Mesendoderm (in vitro differentiated cells): ENCODE measurements at regions not wholly inside any gene's neighbourhood (a gene's known extent, or its start where the extent isn't known, plus 50 kb on each side); places are given as distances from the start of the nearest gene placed in this dataset.

Experiments used
- DNase-seq: peaks from one replicate; pipeline ENCODE4 v3.0.0; 2013
- H2AK5ac ChIP-seq: 2 replicates; pipeline ENCODE4 v1.6.1; 2013; ENCODE audit warnings: low read length, inconsistent platforms
- H2BK120ac ChIP-seq: 2 replicates; pipeline ENCODE4 v1.6.1; 2013; ENCODE audit warnings: low read depth, mild to moderate bottlenecking, low read length, moderate library complexity, mixed read lengths
- H2BK15ac ChIP-seq: replicated peaks from 2 replicates; pipeline ENCODE4 v1.6.1; 2013; ENCODE audit warnings: low read depth, mild to moderate bottlenecking, moderate library complexity
- H2BK5ac ChIP-seq: 2 replicates; pipeline ENCODE4 v1.6.1; 2013; ENCODE audit warnings: low read length, inconsistent platforms
- H3K18ac ChIP-seq: 2 replicates; pipeline ENCODE4 v1.6.1; 2013; ENCODE audit warnings: mild to moderate bottlenecking, low read length, mixed read lengths
- H3K23ac ChIP-seq: one replicate; pipeline ENCODE4 v1.6.1; 2013; ENCODE audit warnings: low read length
- H3K27ac ChIP-seq: 2 replicates; pipeline ENCODE4 v1.5.1; 2013; ENCODE audit warnings: low read depth, mild to moderate bottlenecking, inconsistent platforms, low read length, moderate library complexity
- H3K27me3 ChIP-seq: 2 replicates; pipeline ENCODE4 v1.6.1; 2013; ENCODE audit warnings: low read length, control low read depth, mild to moderate bottlenecking, inconsistent platforms; ENCODE audit not compliant: insufficient read depth, poor library complexity
- H3K36me3 ChIP-seq: 2 replicates; pipeline ENCODE4 v1.6.1; 2013; ENCODE audit warnings: low read length, inconsistent platforms; ENCODE audit not compliant: control insufficient read depth, insufficient read depth
- H3K4ac ChIP-seq: one replicate; pipeline ENCODE4 v1.6.1; 2013; ENCODE audit warnings: low read depth, mild to moderate bottlenecking, low read length, moderate library complexity
- H3K4me1 ChIP-seq: 2 replicates; pipeline ENCODE4 v1.6.1; 2013; ENCODE audit warnings: low read depth, low read length, inconsistent platforms; ENCODE audit not compliant: control insufficient read depth
- H3K4me2 ChIP-seq: 2 replicates; pipeline ENCODE4 v1.6.1; 2013; ENCODE audit warnings: low read length
- H3K4me3 ChIP-seq: 2 replicates; pipeline ENCODE4 v1.5.1; 2013; ENCODE audit warnings: mild to moderate bottlenecking, low read length
- H3K56ac ChIP-seq: one replicate; pipeline ENCODE4 v1.6.1; 2013; ENCODE audit warnings: low read length
- H3K79me1 ChIP-seq: 2 replicates; pipeline ENCODE4 v1.6.1; 2013; ENCODE audit warnings: low read length, inconsistent platforms
- H3K79me2 ChIP-seq: 2 replicates; pipeline ENCODE4 v1.6.1; 2013; ENCODE audit warnings: mild to moderate bottlenecking, low read length; ENCODE audit not compliant: control insufficient read depth, insufficient read depth
- H3K9ac ChIP-seq: 2 replicates; pipeline ENCODE4 v1.6.1; 2013; ENCODE audit warnings: low read length, inconsistent platforms
- H4K5ac ChIP-seq: one replicate; pipeline ENCODE4 v1.6.1; 2013; ENCODE audit warnings: low read length
- H4K8ac ChIP-seq: one replicate; pipeline ENCODE4 v1.6.1; 2013; ENCODE audit warnings: low read depth, mild to moderate bottlenecking, control low read depth, low read length, moderate library complexity
- WGBS: extraction: QIAGEN DNeasy Blood & Tissue Kit; methylation state at CpG from one replicate; pipeline ENCODE4 v1.1.7; 2013; ENCODE audit warnings: low lambda C conversion rate, missing lambda C conversion rate; ENCODE audit not compliant: insufficient coverage; ENCODE audit errors: extremely low coverage; 5-methylcytosine and 5-hydroxymethylcytosine counted together

DNA sequence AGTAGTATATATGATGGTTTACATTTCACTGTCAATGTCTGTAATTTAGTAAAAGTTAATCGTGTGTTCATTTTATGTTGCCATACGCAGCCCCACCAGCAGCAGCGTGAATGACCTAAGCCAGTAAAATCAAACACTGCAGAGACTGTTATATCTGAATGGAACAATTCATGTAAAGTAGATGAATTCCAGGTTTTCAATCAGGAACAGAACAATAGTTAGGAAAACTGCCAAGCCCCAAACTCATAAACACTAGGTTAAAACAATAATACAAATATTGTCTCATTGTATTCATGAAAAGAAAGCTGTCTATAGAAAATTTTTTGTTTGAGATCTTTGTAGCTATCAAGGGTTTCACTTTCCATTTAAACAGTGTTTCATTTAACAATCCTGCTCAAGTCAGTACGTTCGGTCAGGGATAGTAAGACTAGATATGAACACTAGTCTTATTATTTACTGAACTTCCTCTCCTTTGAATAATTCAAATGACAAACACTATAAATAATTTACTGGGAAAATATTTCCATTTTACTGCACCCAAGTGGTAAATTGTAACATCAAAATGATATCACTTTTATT is 256.8 kb upstream of the FLRT2 start:
- Histone ChIP-seq H3K4ac (no peak overlapping the region), H4K5ac (no peak overlapping the region), H2BK120ac (no peak overlapping the region), H3K18ac (no peak overlapping the region), H3K56ac (no peak overlapping the region), H3K4me2 (no peak overlapping the region), H3K4me3 (no peak overlapping the region), H2BK5ac (no peak overlapping the region), H2BK15ac (no peak overlapping the region), H3K36me3 (no peaks in the 10 kb centered on the region), H4K8ac (no peak overlapping the region), H3K79me2 (no peaks in the 10 kb centered on the region), H3K27ac (no peak overlapping the region), H3K9ac (no peak overlapping the region), H3K4me1 (no peaks in the 10 kb centered on the region), H2AK5ac (no peak overlapping the region), H3K79me1 (no peaks in the 10 kb centered on the region), H3K27me3 (no peaks in the 10 kb centered on the region), H3K23ac (no peak overlapping the region)
- DNase-seq, result no peak
- WGBS, result no CpG with 5 or more reads among the region's 5 CpGs

DNA sequence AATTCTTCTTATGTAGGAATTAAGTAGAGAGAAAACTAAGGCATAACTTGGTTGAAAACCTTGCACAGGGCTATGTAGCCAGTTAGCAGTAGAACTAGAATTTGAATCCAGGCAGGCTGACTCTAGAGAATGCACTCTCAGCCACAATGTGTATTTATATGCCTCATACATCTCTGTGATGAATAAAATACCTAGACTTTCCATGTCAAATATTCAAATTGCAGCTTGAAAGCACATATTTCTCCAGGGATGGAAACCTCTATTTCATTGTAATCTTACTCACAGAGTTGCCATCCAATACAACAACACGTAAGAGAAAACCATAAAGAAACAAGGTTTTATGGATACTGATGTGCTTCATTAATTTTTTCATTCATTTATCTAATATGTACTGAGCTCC is 256.0 kb upstream of the FLRT2 start:
- Histone ChIP-seq H2BK120ac (no peak overlapping the region), H3K27ac (no peak overlapping the region), H3K27me3 (no peaks in the 10 kb centered on the region), H2AK5ac (no peak overlapping the region), H4K8ac (no peak overlapping the region), H2BK15ac (no peak overlapping the region), H3K79me1 (no peaks in the 10 kb centered on the region), H3K18ac (no peak overlapping the region), H3K4me3 (no peak overlapping the region), H4K5ac (no peak overlapping the region), H3K56ac (no peak overlapping the region), H3K9ac (no peak overlapping the region), H3K4me1 (no peaks in the 10 kb centered on the region), H2BK5ac (no peak overlapping the region), H3K4me2 (no peak overlapping the region), H3K36me3 (no peaks in the 10 kb centered on the region), H3K4ac (no peak overlapping the region), H3K23ac (no peak overlapping the region), H3K79me2 (no peaks in the 10 kb centered on the region)
- no CpG with 5 or more reads among the region's 1 CpG for WGBS
- DNase-seq, result no peak

DNA sequence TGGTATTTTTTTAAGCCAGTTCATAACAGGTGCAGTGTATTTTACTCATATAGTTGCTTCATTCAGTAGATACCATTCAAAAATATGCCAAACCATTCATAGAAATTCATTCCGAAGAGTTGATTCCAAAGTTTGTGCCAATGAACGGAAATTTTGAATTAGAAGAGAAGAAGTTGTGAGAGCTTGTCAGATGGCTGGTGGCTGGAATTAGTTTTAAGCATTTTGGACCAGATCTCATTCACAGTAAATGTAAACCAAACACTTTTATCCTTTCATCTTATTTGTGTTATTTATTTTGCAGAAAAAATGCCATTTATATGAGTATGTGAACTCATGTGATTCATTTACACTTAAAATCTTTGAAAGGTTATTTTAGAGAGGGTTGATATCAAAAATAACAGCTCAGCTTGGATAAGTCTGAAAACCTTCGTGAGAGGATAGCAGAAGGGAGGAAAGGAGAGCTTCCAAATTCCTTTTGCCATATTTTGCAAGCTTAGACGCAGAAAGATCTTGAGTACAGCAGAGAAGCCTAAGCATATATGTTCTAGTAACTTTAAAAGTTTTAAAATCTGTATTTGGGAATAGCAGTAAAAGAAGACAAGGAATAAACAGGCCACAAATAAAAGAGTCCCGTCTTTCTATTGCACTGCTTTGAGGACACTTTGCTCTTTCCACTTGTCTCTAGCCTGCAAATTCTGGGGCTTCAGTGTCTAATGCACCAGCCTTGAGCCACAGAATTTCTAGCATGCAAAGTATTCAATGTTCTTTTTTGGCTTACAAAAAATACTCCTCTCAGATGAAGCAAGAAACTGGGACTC is 253.6 kb upstream of the FLRT2 start:
- no peak overlapping the region for H3K4me2 ChIP-seq
- H2AK5ac ChIP-seq, result no peak overlapping the region
- no peak overlapping the region for H3K9ac ChIP-seq
- H3K4me1 ChIP-seq, result no peaks in the 10 kb centered on the region
- no peak for DNase-seq
- no peak overlapping the region for H2BK15ac ChIP-seq
- H2BK120ac ChIP-seq, result no peak overlapping the region
- H3K27me3 ChIP-seq, result no peaks in the 10 kb centered on the region
- no peaks in the 10 kb centered on the region for H3K79me2 ChIP-seq
- H3K27ac ChIP-seq, result no peak overlapping the region
- no peak overlapping the region for H3K56ac ChIP-seq
- no peaks in the 10 kb centered on the region for H3K36me3 ChIP-seq
- no peak overlapping the region for H4K5ac ChIP-seq
- no peak overlapping the region for H4K8ac ChIP-seq
- H3K18ac ChIP-seq, result no peak overlapping the region
- no peak overlapping the region for H3K23ac ChIP-seq
- WGBS, result no CpG with 5 or more reads among the region's 5 CpGs
- no peak overlapping the region for H2BK5ac ChIP-seq
- no peak overlapping the region for H3K4me3 ChIP-seq
- no peaks in the 10 kb centered on the region for H3K79me1 ChIP-seq
- no peak overlapping the region for H3K4ac ChIP-seq

DNA sequence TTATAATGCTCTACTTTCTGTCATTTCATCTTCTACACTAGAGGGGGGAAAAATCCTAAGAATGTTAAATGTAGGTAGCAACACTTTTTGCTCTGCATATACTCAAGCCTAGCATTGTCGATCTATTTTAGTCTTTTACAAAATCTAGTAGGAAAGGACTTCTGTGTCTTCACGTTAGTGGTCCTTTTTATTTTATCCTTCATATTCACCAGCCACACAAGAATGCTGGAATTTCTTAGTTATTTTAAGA is 253.0 kb upstream of the FLRT2 start:
- H3K36me3 ChIP-seq, result no peaks in the 10 kb centered on the region
- no peaks in the 10 kb centered on the region for H3K4me1 ChIP-seq
- no peak overlapping the region for H3K4me2 ChIP-seq
- no peak overlapping the region for H2AK5ac ChIP-seq
- H3K9ac ChIP-seq, result no peak overlapping the region
- H3K56ac ChIP-seq, result no peak overlapping the region
- H3K4ac ChIP-seq, result no peak overlapping the region
- H3K18ac ChIP-seq, result no peak overlapping the region
- H4K5ac ChIP-seq, result no peak overlapping the region
- H3K4me3 ChIP-seq, result no peak overlapping the region
- no peaks in the 10 kb centered on the region for H3K79me1 ChIP-seq
- no peak overlapping the region for H3K23ac ChIP-seq
- no peak for DNase-seq
- H2BK5ac ChIP-seq, result no peak overlapping the region
- no peaks in the 10 kb centered on the region for H3K79me2 ChIP-seq
- H3K27me3 ChIP-seq, result no peaks in the 10 kb centered on the region
- H2BK120ac ChIP-seq, result no peak overlapping the region
- no CpG with 5 or more reads among the region's 2 CpGs for WGBS
- H3K27ac ChIP-seq, result no peak overlapping the region
- H2BK15ac ChIP-seq, result no peak overlapping the region
- H4K8ac ChIP-seq, result no peak overlapping the region

DNA sequence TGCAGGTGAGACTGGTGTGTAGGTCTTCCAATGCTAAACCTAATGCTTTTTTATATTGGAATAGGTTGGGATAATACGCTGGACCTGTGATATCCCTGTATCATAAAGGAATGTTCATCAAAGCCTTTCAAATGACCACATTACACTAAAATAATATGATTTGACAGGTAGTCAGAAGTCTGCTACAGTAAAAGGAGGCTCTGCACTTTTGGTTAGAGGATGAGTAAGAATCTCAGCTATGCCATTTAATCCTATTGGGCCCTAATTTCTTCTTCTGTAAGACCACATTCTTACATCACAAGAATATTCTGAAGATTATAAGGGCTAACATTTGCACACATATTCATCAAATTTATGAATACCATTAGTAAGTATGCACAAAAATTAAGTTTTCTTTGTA is 250.5 kb upstream of the FLRT2 start:
- no peak overlapping the region for H2BK120ac ChIP-seq

DNA sequence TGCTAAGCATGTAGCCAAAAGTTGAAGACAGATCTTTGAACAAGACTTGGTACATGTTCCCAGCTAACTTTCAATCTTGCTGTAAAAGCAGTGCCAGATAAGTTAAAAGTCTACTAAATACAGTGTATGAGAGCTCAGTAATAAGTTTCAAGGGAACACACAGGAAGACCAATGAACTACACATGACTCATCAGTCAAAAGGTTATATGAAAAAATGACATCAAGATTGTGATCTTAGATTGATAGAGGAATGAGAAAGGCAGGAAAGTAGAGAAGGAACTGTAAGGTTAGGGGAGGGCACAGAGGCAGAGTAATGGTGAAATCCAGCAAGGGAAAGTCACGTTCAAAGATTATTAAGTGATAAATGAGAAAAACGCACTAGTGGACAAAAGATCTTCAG is 249.9 kb upstream of the FLRT2 start:
- Histone ChIP-seq H3K4ac (no peak overlapping the region), H3K56ac (no peak overlapping the region), H3K4me2 (no peak overlapping the region), H4K5ac (no peak overlapping the region), H3K4me3 (no peak overlapping the region), H3K9ac (no peak overlapping the region), H2BK15ac (no peak overlapping the region), H3K27me3 (no peaks in the 10 kb centered on the region), H3K23ac (no peak overlapping the region), H2BK5ac (no peak overlapping the region), H3K27ac (no peak overlapping the region), H2AK5ac (no peak overlapping the region), H3K4me1 (no peaks in the 10 kb centered on the region), H3K79me2 (no peaks in the 10 kb centered on the region), H3K79me1 (no peaks in the 10 kb centered on the region), H3K36me3 (no peaks in the 10 kb centered on the region), H3K18ac (no peak overlapping the region), H2BK120ac (no peak overlapping the region), H4K8ac (no peak overlapping the region)
- no peak for DNase-seq
- no CpG with 5 or more reads among the region's 2 CpGs for WGBS

More for the DNA sequence above, 250.5 kb upstream of the FLRT2 start:
- H2BK5ac ChIP-seq, result no peak overlapping the region
- H3K36me3 ChIP-seq, result no peaks in the 10 kb centered on the region
- no peak overlapping the region for H4K5ac ChIP-seq
- H4K8ac ChIP-seq, result no peak overlapping the region
- H3K18ac ChIP-seq, result no peak overlapping the region
- no peak for DNase-seq
- H3K23ac ChIP-seq, result no peak overlapping the region
- no peak overlapping the region for H3K56ac ChIP-seq
- H2BK15ac ChIP-seq, result no peak overlapping the region
- no peak overlapping the region for H3K9ac ChIP-seq
- H3K4me2 ChIP-seq, result no peak overlapping the region
- H3K4me3 ChIP-seq, result no peak overlapping the region
- no peak overlapping the region for H3K27ac ChIP-seq
- no peaks in the 10 kb centered on the region for H3K79me1 ChIP-seq
- H3K4me1 ChIP-seq, result no peaks in the 10 kb centered on the region
- H3K4ac ChIP-seq, result no peak overlapping the region
- WGBS, result no CpG with 5 or more reads among the region's 1 CpG
- no peaks in the 10 kb centered on the region for H3K79me2 ChIP-seq
- H3K27me3 ChIP-seq, result no peaks in the 10 kb centered on the region
- no peak overlapping the region for H2AK5ac ChIP-seq
